Esophagus squamous epithelium (tissue), 4 donors: ENCODE measurements at regions not wholly inside any gene's neighbourhood (a gene's known extent, or its start where the extent isn't known, plus 50 kb on each side); places are given as distances from the start of the nearest gene placed in this dataset.

Experiments used
- CTCF ChIP-seq, 6 experiments: fragments of 450-650 bp in 4 of 6; fragments of 200-600 bp in 2 of 6; sonication (generic) in 2 of 6; IDR thresholded peaks; one replicate each; pipeline ENCODE4 v1.5.1; 2016 to 2019; ENCODE audit warnings: antibody characterized with exemption in 6 of 6, mild to moderate bottlenecking in 4 of 6, moderate library complexity in 4 of 6
- POLR2A ChIP-seq, 4 donors: fragments of 450-650 bp; IDR thresholded peaks; one replicate each; pipeline ENCODE4 v1.6.1; 2017; ENCODE audit warnings: antibody characterized with exemption in 4 of 4, mild to moderate bottlenecking in 4 of 4, moderate library complexity in 3 of 4

DNA sequence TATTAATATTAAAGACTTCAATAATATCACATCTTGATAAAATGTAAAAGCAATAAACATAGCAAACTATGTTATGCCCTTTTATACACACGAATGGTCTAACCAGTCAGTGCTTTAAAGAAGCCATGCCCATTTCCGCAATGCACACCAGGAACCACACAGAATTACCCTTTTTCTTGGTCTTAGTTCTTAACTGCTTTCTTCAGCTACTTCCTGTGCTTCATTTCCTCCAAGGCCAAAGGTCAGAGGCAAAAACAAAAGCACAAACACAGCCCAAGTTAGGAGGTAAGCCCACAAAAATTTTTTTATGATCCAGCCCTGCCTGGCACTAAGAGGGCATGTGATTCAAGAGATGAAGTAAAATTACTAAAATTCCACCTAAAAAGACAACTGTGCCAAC, 267.2 kb downstream of the FBXO15 start:
- TF ChIP-seq CTCF (IDR thresholded peaks at IDR 0.05), result no peak
- TF ChIP-seq POLR2A (IDR thresholded peaks at IDR 0.05), result no peak
